ENCODE measurements at regions not wholly inside any gene's neighbourhood (a gene's known extent, or its start where the extent isn't known, plus 50 kb on each side); places are given as distances from the start of the nearest gene placed in this dataset.

DNA sequence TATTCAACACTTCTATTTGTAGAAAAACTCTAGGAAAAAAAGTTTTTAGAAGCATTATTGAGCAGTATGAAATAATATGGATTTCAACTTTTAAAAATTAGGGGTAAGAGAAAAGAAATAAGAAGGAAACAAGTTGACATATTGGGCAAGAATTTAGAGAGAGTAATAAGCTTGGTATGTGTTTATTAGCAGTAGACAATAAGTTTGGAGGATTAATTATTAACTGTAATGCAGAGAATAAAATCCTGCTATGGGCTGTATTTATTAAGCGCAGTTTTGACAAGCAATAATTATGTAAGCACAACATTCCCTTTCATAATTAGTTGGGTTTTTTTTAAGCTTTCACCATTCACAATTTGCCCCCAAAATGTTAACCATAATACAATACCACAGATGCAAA, 162.7 kb upstream of the SLC7A11 start:
- Histone ChIP-seq H3K27ac (ENCODE audit: low read depth, low read length) (no peak overlapping the region), H3K36me3 (ENCODE audit: insufficient read depth, low read length) (no peaks in the 10 kb centered on the region), H3K27me3 (ENCODE audit: insufficient read depth, low read length, poor library complexity, severe bottlenecking) (no peaks in the 10 kb centered on the region), H3K4me3 (ENCODE audit: low read length) (no peak overlapping the region), H3K4me1 (ENCODE audit: insufficient read depth, low read length) (no peaks in the 10 kb centered on the region), H3K9me3 (ENCODE audit: low read length) (no peaks in the 10 kb centered on the region)
- H3K27ac Mint-ChIP-seq, result no peak overlapping the region
- no peaks in the 10 kb centered on the region for H3K4me1 Mint-ChIP-seq
- H3K4me3 Mint-ChIP-seq, result no peak overlapping the region
- H3K27me3 Mint-ChIP-seq, result peaks cover 0 to 2% of the 10 kb centered on the region in 2 donors
- CTCF ChIA-PET, result no interaction called here
- POLR2A ChIA-PET, result no interaction called here
- H3K36me3 Mint-ChIP-seq, result no peaks in the 10 kb centered on the region
- DNase-seq, result no peak
- peaks cover 0 to 5% (median 3%) of the 10 kb centered on the region in 5 donors for H3K9me3 Mint-ChIP-seq

GRCh38 chr4:138404251-138404650, 162.1 kb upstream of the SLC7A11 start:
- Histone ChIP-seq H3K9me3 (ENCODE audit: low read length) (no peaks in the 10 kb centered on the region), H3K36me3 (ENCODE audit: insufficient read depth, low read length) (no peaks in the 10 kb centered on the region), H3K27ac (ENCODE audit: low read depth, low read length) (no peak overlapping the region), H3K27me3 (ENCODE audit: insufficient read depth, low read length, poor library complexity, severe bottlenecking) (no peaks in the 10 kb centered on the region), H3K4me3 (ENCODE audit: low read length) (no peak overlapping the region), H3K4me1 (ENCODE audit: insufficient read depth, low read length) (no peaks in the 10 kb centered on the region)
- peaks cover 0 to 6% (median 3%) of the 10 kb centered on the region in 5 donors for H3K9me3 Mint-ChIP-seq
- ChIA-PET CTCF (no interaction called here), POLR2A (no interaction called here)
- no peaks in the 10 kb centered on the region for H3K4me1 Mint-ChIP-seq
- H3K36me3 Mint-ChIP-seq, result no peaks in the 10 kb centered on the region
- no peak overlapping the region for H3K27ac Mint-ChIP-seq
- no peak overlapping the region for H3K4me3 Mint-ChIP-seq
- DNase-seq, result no peak
- peaks cover 0 to 2% of the 10 kb centered on the region in 2 donors for H3K27me3 Mint-ChIP-seq

DNA sequence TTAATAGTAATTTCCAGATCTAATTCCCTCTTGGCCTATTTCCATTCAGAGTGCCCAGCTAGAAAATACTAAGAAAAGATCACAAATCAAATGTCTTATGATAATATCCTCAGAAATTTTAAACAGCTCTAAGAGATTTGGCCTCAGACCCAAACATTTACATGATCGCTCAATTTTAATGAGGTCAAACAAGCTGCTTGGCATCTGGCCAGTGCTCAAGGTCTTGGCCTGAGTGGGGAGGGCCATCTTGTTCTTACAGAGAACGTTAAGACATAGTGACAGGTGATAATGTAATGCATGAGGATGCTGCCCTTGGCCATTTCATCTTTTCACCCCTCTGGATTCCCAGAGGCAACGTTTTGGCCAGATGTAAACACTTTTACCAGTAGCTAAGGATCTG, 159.2 kb upstream of the SLC7A11 start:
- CTCF ChIA-PET, result no interaction called here
- no peaks in the 10 kb centered on the region for H3K27me3 ChIP-seq (ENCODE audit: insufficient read depth, low read length, poor library complexity, severe bottlenecking)

DNA sequence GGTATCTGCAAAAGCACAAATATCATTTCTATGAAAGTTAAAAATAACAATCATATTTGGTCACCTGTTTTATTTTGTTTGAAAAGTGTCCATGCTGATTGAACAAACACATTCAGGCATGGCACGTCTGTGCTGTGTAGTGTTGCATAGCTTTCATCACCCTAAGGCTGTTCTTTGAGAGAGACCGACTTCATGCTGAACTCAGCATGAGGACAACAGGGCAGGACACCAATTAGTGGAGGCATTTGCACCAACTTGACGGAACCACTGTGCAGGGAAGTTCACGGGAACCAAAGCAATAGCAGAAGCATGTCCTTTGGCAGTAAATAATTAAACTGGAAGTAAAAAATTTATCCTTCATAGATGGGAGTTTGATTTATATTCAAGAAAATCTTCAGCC, 158.4 kb upstream of the SLC7A11 start:
- Mint-ChIP-seq H3K9me3 (peaks cover 0 to 8% (median 3%) of the 10 kb centered on the region in 5 donors), H3K27ac (no peak overlapping the region), H3K27me3 (peaks cover 0 to 2% of the 10 kb centered on the region in 2 donors), H3K4me3 (no peak overlapping the region), H3K36me3 (no peaks in the 10 kb centered on the region), H3K4me1 (no peaks in the 10 kb centered on the region)
- no peak overlapping the region for H3K4me3 ChIP-seq (ENCODE audit: low read length)
- no peak overlapping the region for H3K27ac ChIP-seq (ENCODE audit: low read depth, low read length)
- H3K4me1 ChIP-seq (ENCODE audit: insufficient read depth, low read length), result no peaks in the 10 kb centered on the region
- H3K27me3 ChIP-seq (ENCODE audit: insufficient read depth, low read length, poor library complexity, severe bottlenecking), result no peaks in the 10 kb centered on the region
- no peaks in the 10 kb centered on the region for H3K9me3 ChIP-seq (ENCODE audit: low read length)
- POLR2A ChIA-PET, result no interaction called here
- CTCF ChIA-PET, result no interaction called here
- no peak for DNase-seq
- H3K36me3 ChIP-seq (ENCODE audit: insufficient read depth, low read length), result no peaks in the 10 kb centered on the region

More for the DNA sequence above, 159.2 kb upstream of the SLC7A11 start:
- Histone ChIP-seq H3K4me3 (ENCODE audit: low read length) (no peak overlapping the region), H3K4me1 (ENCODE audit: insufficient read depth, low read length) (no peaks in the 10 kb centered on the region), H3K27ac (ENCODE audit: low read depth, low read length) (no peak overlapping the region), H3K9me3 (ENCODE audit: low read length) (no peaks in the 10 kb centered on the region), H3K36me3 (ENCODE audit: insufficient read depth, low read length) (no peaks in the 10 kb centered on the region)
- POLR2A ChIA-PET, result no interaction called here
- H3K27ac Mint-ChIP-seq, result no peak overlapping the region
- peaks cover 0 to 2% of the 10 kb centered on the region in 2 donors for H3K27me3 Mint-ChIP-seq
- H3K4me3 Mint-ChIP-seq, result no peak overlapping the region
- H3K4me1 Mint-ChIP-seq, result no peaks in the 10 kb centered on the region
- no peaks in the 10 kb centered on the region for H3K36me3 Mint-ChIP-seq
- no peak for DNase-seq
- H3K9me3 Mint-ChIP-seq, result peaks cover 0 to 8% (median 1%) of the 10 kb centered on the region in 5 donors

GRCh38 chr4:138400066-138400465, 157.9 kb upstream of the SLC7A11 start:
- H3K27ac ChIP-seq (ENCODE audit: low read depth, low read length), result no peak overlapping the region
- no peaks in the 10 kb centered on the region for H3K36me3 ChIP-seq (ENCODE audit: insufficient read depth, low read length)
- H3K36me3 Mint-ChIP-seq, result no peaks in the 10 kb centered on the region
- CTCF ChIA-PET, result no interaction called here
- no peak for DNase-seq
- no peaks in the 10 kb centered on the region for H3K4me1 Mint-ChIP-seq
- no peaks in the 10 kb centered on the region for H3K27me3 ChIP-seq (ENCODE audit: insufficient read depth, low read length, poor library complexity, severe bottlenecking)
- POLR2A ChIA-PET, result no interaction called here
- no peak overlapping the region for H3K27ac Mint-ChIP-seq
- H3K4me3 Mint-ChIP-seq, result no peak overlapping the region
- peaks cover 0 to 2% of the 10 kb centered on the region in 2 donors for H3K27me3 Mint-ChIP-seq
- H3K9me3 ChIP-seq (ENCODE audit: low read length), result no peaks in the 10 kb centered on the region
- H3K4me3 ChIP-seq (ENCODE audit: low read length), result no peak overlapping the region
- peaks cover 0 to 8% (median 3%) of the 10 kb centered on the region in 5 donors for H3K9me3 Mint-ChIP-seq
- H3K4me1 ChIP-seq (ENCODE audit: insufficient read depth, low read length), result no peaks in the 10 kb centered on the region

DNA sequence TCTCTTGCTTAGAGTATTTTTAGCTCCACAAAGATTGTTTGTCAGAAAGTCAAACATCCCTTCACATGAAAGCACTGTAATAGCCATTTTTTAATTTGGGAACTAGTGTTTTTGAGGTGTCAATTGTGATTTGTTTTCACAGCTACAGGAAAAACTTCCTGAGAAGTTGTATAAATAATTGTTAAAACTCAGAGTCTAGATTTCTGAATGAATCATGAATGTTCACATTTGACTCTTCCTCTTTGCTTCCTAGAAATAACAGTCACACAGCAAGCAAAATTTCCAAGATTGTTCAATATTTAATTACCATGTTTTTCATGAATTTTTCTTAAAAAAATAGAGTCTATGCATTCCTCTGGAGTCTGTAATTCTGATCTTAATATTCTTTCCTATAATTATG, 156.9 kb upstream of the SLC7A11 start:
- H3K36me3 Mint-ChIP-seq, result no peaks in the 10 kb centered on the region
- Histone ChIP-seq H3K27ac (ENCODE audit: low read depth, low read length) (no peak overlapping the region), H3K36me3 (ENCODE audit: insufficient read depth, low read length) (no peaks in the 10 kb centered on the region), H3K4me3 (ENCODE audit: low read length) (no peak overlapping the region), H3K27me3 (ENCODE audit: insufficient read depth, low read length, poor library complexity, severe bottlenecking) (no peaks in the 10 kb centered on the region), H3K4me1 (ENCODE audit: insufficient read depth, low read length) (no peaks in the 10 kb centered on the region), H3K9me3 (ENCODE audit: low read length) (no peaks in the 10 kb centered on the region)
- no peak overlapping the region for H3K27ac Mint-ChIP-seq
- ChIA-PET CTCF (no interaction called here), POLR2A (no interaction called here)
- H3K27me3 Mint-ChIP-seq, result peaks cover 0 to 2% of the 10 kb centered on the region in 2 donors
- H3K4me3 Mint-ChIP-seq, result no peak overlapping the region
- no peak for DNase-seq
- peaks cover 0 to 10% (median 3%) of the 10 kb centered on the region in 5 donors for H3K9me3 Mint-ChIP-seq
- H3K4me1 Mint-ChIP-seq, result no peaks in the 10 kb centered on the region

DNA sequence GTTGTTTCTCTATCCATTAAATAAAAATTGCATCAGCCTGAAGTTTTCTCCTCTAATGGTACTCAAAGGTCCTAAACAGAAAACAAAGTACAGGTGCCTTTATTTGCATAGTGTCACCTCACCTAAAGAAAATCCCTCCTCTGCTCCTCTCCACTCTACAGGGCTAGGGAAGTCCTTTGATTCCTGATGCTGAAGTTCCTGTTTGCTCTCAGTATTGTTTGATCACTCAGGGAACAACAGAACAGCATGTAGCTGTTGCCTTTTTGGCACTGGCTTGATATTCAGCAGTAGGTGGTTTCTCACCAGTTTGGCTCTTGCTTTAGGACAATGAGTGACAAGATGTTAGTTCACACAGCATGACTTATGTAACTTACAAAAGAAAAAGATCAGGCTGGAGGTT, 156.2 kb upstream of the SLC7A11 start:
- no peak overlapping the region for H3K4me3 Mint-ChIP-seq
- Histone ChIP-seq H3K4me1 (ENCODE audit: insufficient read depth, low read length) (no peaks in the 10 kb centered on the region), H3K36me3 (ENCODE audit: insufficient read depth, low read length) (no peaks in the 10 kb centered on the region), H3K9me3 (ENCODE audit: low read length) (no peaks in the 10 kb centered on the region), H3K27me3 (ENCODE audit: insufficient read depth, low read length, poor library complexity, severe bottlenecking) (no peaks in the 10 kb centered on the region), H3K27ac (ENCODE audit: low read depth, low read length) (no peak overlapping the region), H3K4me3 (ENCODE audit: low read length) (no peak overlapping the region)
- ChIA-PET POLR2A (no interaction called here), CTCF (no interaction called here)
- H3K4me1 Mint-ChIP-seq, result no peaks in the 10 kb centered on the region
- peaks cover 0 to 7% (median 3%) of the 10 kb centered on the region in 5 donors for H3K9me3 Mint-ChIP-seq
- H3K27me3 Mint-ChIP-seq, result peaks cover 0 to 2% of the 10 kb centered on the region in 2 donors
- DNase-seq, result no peak
- no peak overlapping the region for H3K27ac Mint-ChIP-seq
- H3K36me3 Mint-ChIP-seq, result no peaks in the 10 kb centered on the region

DNA sequence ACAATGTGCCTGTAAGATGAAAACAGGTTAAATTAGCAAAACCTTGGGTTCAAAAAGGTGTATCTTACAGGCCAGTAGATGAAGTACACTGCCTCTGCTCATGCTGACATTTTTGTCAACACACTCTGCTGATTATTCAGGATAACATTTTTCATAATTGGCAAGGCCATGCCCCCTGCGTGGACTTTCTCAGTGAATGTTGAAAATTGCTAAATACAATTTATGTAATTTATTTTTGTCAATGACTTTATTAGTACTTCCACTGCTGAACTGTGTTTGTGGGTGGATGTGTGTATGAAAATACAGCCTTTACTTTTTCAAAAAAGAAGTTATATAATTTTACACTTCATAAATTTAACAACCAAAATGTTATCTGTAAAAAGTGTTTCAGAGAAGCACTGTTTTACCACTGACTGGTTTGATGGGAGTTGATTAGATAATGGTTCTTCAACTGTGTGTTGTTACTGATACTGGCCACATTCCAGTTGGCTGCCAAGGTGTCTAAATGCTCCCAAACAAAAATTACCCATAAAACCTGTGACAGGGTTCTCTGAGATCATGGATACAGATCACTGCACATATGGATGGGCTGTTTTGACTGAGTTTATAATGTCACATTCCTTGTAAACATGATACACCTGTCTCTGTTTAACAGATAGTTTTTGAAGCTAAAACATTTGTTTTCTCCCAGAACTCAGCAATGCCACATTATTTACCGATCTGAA, 151.9 kb upstream of the SLC7A11 start:
- Histone ChIP-seq H3K36me3 (ENCODE audit: insufficient read depth, low read length) (no peaks in the 10 kb centered on the region), H3K27me3 (ENCODE audit: insufficient read depth, low read length, poor library complexity, severe bottlenecking) (no peaks in the 10 kb centered on the region), H3K4me3 (ENCODE audit: low read length) (no peak overlapping the region), H3K4me1 (ENCODE audit: insufficient read depth, low read length) (no peaks in the 10 kb centered on the region), H3K9me3 (ENCODE audit: low read length) (no peaks in the 10 kb centered on the region), H3K27ac (ENCODE audit: low read depth, low read length) (no peak overlapping the region)
- DNase-seq, result no peak
- Mint-ChIP-seq H3K27me3 (no peaks in the 10 kb centered on the region), H3K4me3 (no peak overlapping the region), H3K4me1 (no peaks in the 10 kb centered on the region), H3K27ac (no peak overlapping the region), H3K36me3 (no peaks in the 10 kb centered on the region), H3K9me3 (peaks cover 0 to 5% (median 3%) of the 10 kb centered on the region in 5 donors)
- ChIA-PET CTCF (no interaction called here), POLR2A (no interaction called here)

Measured in CD8-positive, alpha-beta memory T cell (primary cell).